HFFc6 (cell line): ENCODE measurements at regions not wholly inside any gene's neighbourhood (a gene's known extent, or its start where the extent isn't known, plus 50 kb on each side); places are given as distances from the start of the nearest gene placed in this dataset.

ENCODE experiments used
- DNase-seq: peaks from one replicate; pipeline ENCODE4 v3.0.0-alpha.2; 2018
- H3K27ac Mint-ChIP-seq: 2 replicates; pipeline ENCODE4 v1.8.0; 2020; ENCODE audit warnings: mild to moderate bottlenecking, mixed read lengths
- H3K27me3 Mint-ChIP-seq: 2 replicates; pipeline ENCODE4 v1.8.0; 2021; ENCODE audit warnings: mild to moderate bottlenecking, moderate library complexity, mixed read lengths; ENCODE audit not compliant: insufficient read depth
- H3K36me3 Mint-ChIP-seq: 2 replicates; pipeline ENCODE4 v1.8.0; 2021; ENCODE audit warnings: low read depth, mixed read lengths
- H3K4me1 Mint-ChIP-seq: 2 replicates; pipeline ENCODE4 v1.8.0; 2020; ENCODE audit warnings: low read depth, mixed read lengths
- H3K4me3 Mint-ChIP-seq: 2 replicates; pipeline ENCODE4 v1.8.0; 2020; ENCODE audit warnings: mild to moderate bottlenecking, moderate library complexity, mixed read lengths
- H3K9me3 Mint-ChIP-seq: 2 replicates; pipeline ENCODE4 v1.8.0; 2020; ENCODE audit warnings: mild to moderate bottlenecking, mixed read lengths
- TF ChIP-seq, protein P1 (sequence below): fragments of 200-600 bp; sonication (generic); IDR thresholded peaks from 2 replicates; pipeline ENCODE4 v1.5.0; 2021; ENCODE audit warnings: antibody characterized with exemption, mild to moderate bottlenecking

DNA sequence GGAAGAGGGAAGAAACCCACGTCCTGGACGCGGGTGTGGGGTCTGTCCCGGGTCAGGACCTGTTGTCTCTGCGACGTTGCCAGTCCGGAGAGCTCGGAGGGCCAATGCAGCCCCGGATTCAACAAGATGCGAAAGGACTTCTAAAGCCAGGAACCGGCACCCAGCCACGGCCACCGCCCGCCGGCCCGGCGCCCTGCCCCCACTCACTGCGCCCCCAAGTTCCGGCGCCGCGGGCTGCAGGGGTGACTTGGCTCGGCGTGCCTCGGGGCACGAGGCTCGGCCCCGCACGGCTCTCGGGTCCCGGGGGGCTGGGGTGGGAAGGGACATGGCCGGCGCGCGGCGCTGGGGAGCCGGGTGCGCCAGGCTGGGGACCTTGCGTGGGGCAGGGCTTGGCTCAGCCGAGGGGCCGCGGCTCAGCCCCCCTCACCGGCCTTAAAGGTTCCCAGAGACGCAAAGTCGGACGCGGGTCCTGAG, 51.8 kb upstream of the H6PD start:
- Mint-ChIP-seq H3K4me3 (peak overlapping the region; percentile 89), H3K4me1 (peaks cover 40% of the 10 kb centered on the region), H3K27ac (peak overlapping the region; percentile 69), H3K9me3 (no peaks in the 10 kb centered on the region), H3K27me3 (peaks cover 6% of the 10 kb centered on the region), H3K36me3 (peaks cover 22% of the 10 kb centered on the region)
- no peak for DNase-seq
- TF ChIP-seq, protein P1, sequence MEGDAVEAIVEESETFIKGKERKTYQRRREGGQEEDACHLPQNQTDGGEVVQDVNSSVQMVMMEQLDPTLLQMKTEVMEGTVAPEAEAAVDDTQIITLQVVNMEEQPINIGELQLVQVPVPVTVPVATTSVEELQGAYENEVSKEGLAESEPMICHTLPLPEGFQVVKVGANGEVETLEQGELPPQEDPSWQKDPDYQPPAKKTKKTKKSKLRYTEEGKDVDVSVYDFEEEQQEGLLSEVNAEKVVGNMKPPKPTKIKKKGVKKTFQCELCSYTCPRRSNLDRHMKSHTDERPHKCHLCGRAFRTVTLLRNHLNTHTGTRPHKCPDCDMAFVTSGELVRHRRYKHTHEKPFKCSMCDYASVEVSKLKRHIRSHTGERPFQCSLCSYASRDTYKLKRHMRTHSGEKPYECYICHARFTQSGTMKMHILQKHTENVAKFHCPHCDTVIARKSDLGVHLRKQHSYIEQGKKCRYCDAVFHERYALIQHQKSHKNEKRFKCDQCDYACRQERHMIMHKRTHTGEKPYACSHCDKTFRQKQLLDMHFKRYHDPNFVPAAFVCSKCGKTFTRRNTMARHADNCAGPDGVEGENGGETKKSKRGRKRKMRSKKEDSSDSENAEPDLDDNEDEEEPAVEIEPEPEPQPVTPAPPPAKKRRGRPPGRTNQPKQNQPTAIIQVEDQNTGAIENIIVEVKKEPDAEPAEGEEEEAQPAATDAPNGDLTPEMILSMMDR: no peak

DNA sequence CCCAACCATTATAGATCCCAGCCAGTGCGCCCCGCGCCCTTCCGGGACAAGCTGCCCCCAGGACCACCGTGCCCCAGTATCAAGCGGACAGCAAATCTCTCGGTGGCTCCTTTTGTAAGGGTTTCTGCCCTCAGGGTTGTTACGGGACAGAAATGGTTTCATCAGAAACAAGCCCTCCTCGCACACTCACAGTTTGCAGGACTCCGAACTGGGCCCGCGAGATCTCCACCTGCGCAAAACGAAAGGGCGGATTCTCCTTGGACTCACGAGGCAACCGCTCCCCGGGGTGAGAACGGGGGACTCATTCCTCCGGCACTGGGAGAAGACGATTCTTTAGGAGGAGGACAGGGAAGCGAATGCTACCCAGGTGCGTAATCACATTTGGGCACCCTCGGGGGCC, 51.1 kb upstream of the H6PD start:
- H3K27me3 Mint-ChIP-seq: peaks cover 6% of the 10 kb centered on the region
- TF ChIP-seq, protein P1: no peak
- no peaks in the 10 kb centered on the region for H3K9me3 Mint-ChIP-seq
- peaks cover 40% of the 10 kb centered on the region for H3K4me1 Mint-ChIP-seq
- H3K4me3 Mint-ChIP-seq: peak overlapping the region; percentile 85
- H3K27ac Mint-ChIP-seq: peak overlapping the region; percentile 49
- no peak for DNase-seq
- H3K36me3 Mint-ChIP-seq: peaks cover 22% of the 10 kb centered on the region

DNA sequence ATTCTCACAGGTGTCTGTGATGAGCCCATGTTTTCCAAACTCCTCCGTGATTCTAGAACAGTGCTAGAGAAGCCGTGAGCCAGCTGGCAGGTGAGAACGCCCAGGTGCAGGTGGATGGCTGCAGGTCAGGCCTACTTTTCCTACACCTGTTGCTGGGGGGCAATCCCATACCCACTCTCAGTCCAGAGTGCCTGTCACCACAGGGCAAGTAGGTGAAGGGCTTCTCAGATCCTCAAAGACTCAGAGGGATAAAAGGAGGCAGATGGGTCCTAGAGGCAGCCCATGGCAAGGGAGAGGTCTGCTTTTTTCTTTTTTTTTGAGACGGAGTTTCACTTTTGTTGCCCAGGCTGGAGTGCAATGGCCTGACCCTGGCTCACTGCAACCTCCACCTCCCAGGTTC, 50.7 kb upstream of the H6PD start:
- Mint-ChIP-seq H3K4me3 (peak overlapping the region; percentile 85), H3K9me3 (no peaks in the 10 kb centered on the region), H3K4me1 (peaks cover 36% of the 10 kb centered on the region), H3K36me3 (peaks cover 18% of the 10 kb centered on the region), H3K27me3 (peaks cover 6% of the 10 kb centered on the region), H3K27ac (no peak overlapping the region)
- TF ChIP-seq, protein P1: no peak
- no peak for DNase-seq

DNA sequence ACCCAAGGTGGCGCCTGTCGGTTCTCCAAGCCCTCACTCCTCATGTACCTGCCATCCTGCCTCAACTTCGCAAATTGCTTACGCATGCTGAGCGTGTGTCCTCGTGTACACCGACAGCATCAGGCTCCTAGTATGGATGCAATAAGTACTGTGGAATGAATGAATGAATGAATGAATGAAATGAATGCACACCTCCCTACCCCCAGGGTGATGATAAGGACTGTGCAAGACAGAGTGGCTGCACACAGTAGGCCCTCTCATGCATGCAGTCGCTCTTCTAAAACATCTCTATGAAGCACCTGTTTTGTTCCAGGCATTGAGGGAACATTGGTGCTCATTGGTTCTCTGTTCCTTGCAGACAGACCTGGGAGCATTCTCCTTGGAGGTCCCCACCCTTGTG, 49.8 kb upstream of the H6PD start:
- TF ChIP-seq, protein P1: no peak
- Mint-ChIP-seq H3K36me3 (peaks cover 17% of the 10 kb centered on the region), H3K27ac (no peak overlapping the region), H3K4me3 (peak overlapping the region; percentile 85; the same call in 1 of the 2 replicates), H3K27me3 (peaks cover 6% of the 10 kb centered on the region), H3K9me3 (no peaks in the 10 kb centered on the region), H3K4me1 (peaks cover 30% of the 10 kb centered on the region)
- DNase-seq: no peak
